Tibial nerve (tissue), 4 donors: ENCODE measurements at regions not wholly inside any gene's neighbourhood (a gene's known extent, or its start where the extent isn't known, plus 50 kb on each side); places are given as distances from the start of the nearest gene placed in this dataset.

Experiments
- DNase-seq, 2 donors: peaks; one replicate each; pipeline ENCODE4 v3.0.0-alpha.2; 2019; ENCODE audit warnings: low spot score in 2 of 2
- H3K27ac ChIP-seq, 4 donors: fragments of 200-600 bp; sonication (generic) in 3 of 4; one replicate each; pipeline ENCODE4 v1.5.1; 2017 to 2019; ENCODE audit warnings: mild to moderate bottlenecking in 1 of 4
- H3K27me3 ChIP-seq, 2 donors: fragments of 200-600 bp; sonication (generic) in 1 of 2; one replicate each; pipeline versions ENCODE4 v1.5.1 to v1.6.0; 2017 to 2019
- H3K36me3 ChIP-seq, 3 donors: fragments of 200-600 bp; sonication (generic); one replicate each; pipeline ENCODE4 v1.5.1; 2018 to 2019
- H3K4me1 ChIP-seq, 4 donors: fragments of 200-600 bp; sonication (generic) in 3 of 4; one replicate each; pipeline ENCODE4 v1.5.1; 2017 to 2019
- H3K4me3 ChIP-seq, 4 donors: fragments of 200-600 bp; sonication (generic) in 3 of 4; one replicate each; pipeline ENCODE4 v1.5.1; 2017 to 2019; ENCODE audit warnings: mild to moderate bottlenecking in 1 of 4, moderate library complexity in 1 of 4
- H3K9me3 ChIP-seq, 4 donors: fragments of 200-600 bp; sonication (generic) in 3 of 4; one replicate each; pipeline ENCODE4 v1.5.1; 2017 to 2019
- CTCF ChIP-seq, 5 experiments: fragments of 200-600 bp in 3 of 5; fragments of 450-650 bp in 2 of 5; sonication (generic) in 3 of 5; IDR thresholded peaks; one replicate each; pipeline ENCODE4 v1.5.1; 2016 to 2019; ENCODE audit warnings: antibody characterized with exemption in 5 of 5, mild to moderate bottlenecking in 3 of 5, moderate library complexity in 2 of 5
- EP300 ChIP-seq, 2 donors: sonication (generic); formaldehyde crosslinking; IDR thresholded peaks; one replicate each; pipeline ENCODE4 v1.6.1; 2017; ENCODE audit warnings: antibody characterized with exemption in 2 of 2, mild to moderate bottlenecking in 1 of 2
- POLR2A ChIP-seq, 2 donors: fragments of 450-650 bp; IDR thresholded peaks; one replicate each; pipeline ENCODE4 v1.6.1; 2017; ENCODE audit warnings: antibody characterized with exemption in 2 of 2, mild to moderate bottlenecking in 2 of 2, moderate library complexity in 2 of 2
- WGBS, 2 donors: methylation state at CpG; one replicate each; pipeline ENCODE4 v1.1.5; 2018; 5-methylcytosine and 5-hydroxymethylcytosine counted together

- TF ChIP-seq CTCF (IDR thresholded peaks at IDR 0.05) (no peak), EP300 (IDR thresholded peaks at IDR 0.05) (peak in 1 of 2 donors; percentile 46)
- WGBS, 2 donors = 56 to 65% methylated on average over 1 to 7 of the region's 7 CpGs
- Histone ChIP-seq H3K36me3 (no peaks in the 10 kb centered on the region), H3K27ac (peak overlapping the region; percentile 54 to 80 (median 59)), H3K4me3 (no peak overlapping the region), H3K9me3 (no peaks in the 10 kb centered on the region), H3K27me3 (no peaks in the 10 kb centered on the region), H3K4me1 (peaks cover 0 to 59% (median 29%) of the 10 kb centered on the region in 4 donors)
- DNase-seq = no peak
These were observed 289.2 kb downstream of the ZSWIM6 start for GRCh38 chr5:61621202-61621650.

GRCh38 chr5:61622156-61622555 lies 290.1 kb downstream of the ZSWIM6 start:
- 47 to 65% methylated on average over 2 of the region's 2 CpGs for WGBS, 2 donors
- no peaks in the 10 kb centered on the region for H3K36me3 ChIP-seq
- H3K4me3 ChIP-seq = no peak overlapping the region
- peak overlapping the region in 2 of 4 donors; percentile 63 to 80 for H3K27ac ChIP-seq
- H3K9me3 ChIP-seq = no peaks in the 10 kb centered on the region
- H3K27me3 ChIP-seq = no peaks in the 10 kb centered on the region
- peaks cover 0 to 68% (median 36%) of the 10 kb centered on the region in 4 donors for H3K4me1 ChIP-seq
- no peak for DNase-seq
- TF ChIP-seq CTCF (IDR thresholded peaks at IDR 0.05) (no peak), POLR2A (IDR thresholded peaks at IDR 0.05) (no peak), EP300 (IDR thresholded peaks at IDR 0.05) (no peak)

GRCh38 chr5:61623401-61624069 lies 291.5 kb downstream of the ZSWIM6 start:
- 38 to 56% methylated on average over 5 of the region's 5 CpGs for WGBS, 2 donors
- Histone ChIP-seq H3K27me3 (no peaks in the 10 kb centered on the region), H3K9me3 (no peaks in the 10 kb centered on the region), H3K36me3 (no peaks in the 10 kb centered on the region), H3K4me1 (peaks cover 0 to 70% (median 37%) of the 10 kb centered on the region in 4 donors), H3K4me3 (no peak overlapping the region), H3K27ac (peak overlapping the region in 2 of 4 donors; percentile 73 to 88)
- DNase-seq = no peak
- TF ChIP-seq CTCF (IDR thresholded peaks at IDR 0.05) (peak in 1 of 5 experiments; percentile 13), POLR2A (IDR thresholded peaks at IDR 0.05) (no peak)

GRCh38 chr5:61624553-61625136 lies 292.6 kb downstream of the ZSWIM6 start:
- Histone ChIP-seq H3K36me3 (no peaks in the 10 kb centered on the region), H3K9me3 (no peaks in the 10 kb centered on the region), H3K27ac (peak overlapping the region; percentile 74 to 91 (median 87)), H3K27me3 (no peaks in the 10 kb centered on the region), H3K4me3 (peak overlapping the region in 1 of 4 donors; percentile 43), H3K4me1 (peaks cover 0 to 67% (median 37%) of the 10 kb centered on the region in 4 donors)
- DNase-seq = no peak
- WGBS, 2 donors = 58 to 68% methylated on average over 3 of the region's 3 CpGs
- TF ChIP-seq CTCF (IDR thresholded peaks at IDR 0.05) = no peak
- TF ChIP-seq POLR2A (IDR thresholded peaks at IDR 0.05) = no peak
- no peak for TF ChIP-seq EP300 (IDR thresholded peaks at IDR 0.05)

GRCh38 chr5:61625137-61625561 lies 293.1 kb downstream of the ZSWIM6 start:
- peak overlapping the region; percentile 43 to 59 (median 52) for H3K4me3 ChIP-seq
- peak overlapping the region; percentile 74 to 91 (median 87) for H3K27ac ChIP-seq
- no peaks in the 10 kb centered on the region for H3K27me3 ChIP-seq
- no peaks in the 10 kb centered on the region for H3K9me3 ChIP-seq
- no peaks in the 10 kb centered on the region for H3K36me3 ChIP-seq
- TF ChIP-seq EP300 (IDR thresholded peaks at IDR 0.05) = no peak
- TF ChIP-seq CTCF (IDR thresholded peaks at IDR 0.05) = no peak
- no peak for TF ChIP-seq POLR2A (IDR thresholded peaks at IDR 0.05)
- WGBS, 2 donors = 37 to 42% methylated on average over 11 of the region's 11 CpGs
- H3K4me1 ChIP-seq = peaks cover 0 to 62% (median 35%) of the 10 kb centered on the region in 4 donors
- no peak for DNase-seq
